ENCODE measurements at regions not wholly inside any gene's neighbourhood (a gene's known extent, or its start where the extent isn't known, plus 50 kb on each side); places are given as distances from the start of the nearest gene placed in this dataset.

- Histone ChIP-seq H3K36me3 (replicated peaks; ENCODE audit: control insufficient read depth, insufficient read depth, low read length) (no peaks in the 10 kb centered on the region), H3K27me3 (ENCODE audit: control insufficient read depth, insufficient read depth, low read length) (no peaks in the 10 kb centered on the region), H3K4me3 (ENCODE audit: insufficient read depth, low read depth, low read length) (no peak overlapping the region)
- no peak for DNase-seq
Observed at GRCh38 chr11:92703449-92703830, 266.0 kb upstream of the MTNR1B start.

- H3K4me3 ChIP-seq (ENCODE audit: insufficient read depth, low read depth, low read length), result no peak overlapping the region
- no peaks in the 10 kb centered on the region for H3K36me3 ChIP-seq (replicated peaks; ENCODE audit: control insufficient read depth, insufficient read depth, low read length)
- no peak for DNase-seq
- no peaks in the 10 kb centered on the region for H3K27me3 ChIP-seq (ENCODE audit: control insufficient read depth, insufficient read depth, low read length)
Observed at GRCh38 chr11:92707173-92707619, 262.3 kb upstream of the MTNR1B start.

GRCh38 chr11:92707665-92708064, 261.8 kb upstream of the MTNR1B start:
- no peak for DNase-seq
- H3K4me3 ChIP-seq (ENCODE audit: insufficient read depth, low read depth, low read length), result no peak overlapping the region
- no peaks in the 10 kb centered on the region for H3K27me3 ChIP-seq (ENCODE audit: control insufficient read depth, insufficient read depth, low read length)
- no peaks in the 10 kb centered on the region for H3K36me3 ChIP-seq (replicated peaks; ENCODE audit: control insufficient read depth, insufficient read depth, low read length)

- Histone ChIP-seq H3K27me3 (ENCODE audit: control insufficient read depth, insufficient read depth, low read length) (no peaks in the 10 kb centered on the region), H3K36me3 (replicated peaks; ENCODE audit: control insufficient read depth, insufficient read depth, low read length) (no peaks in the 10 kb centered on the region), H3K4me3 (ENCODE audit: insufficient read depth, low read depth, low read length) (no peak overlapping the region)
- peak; percentile 2 for DNase-seq
Observed at GRCh38 chr11:92709329-92709728, 260.1 kb upstream of the MTNR1B start.

- no peaks in the 10 kb centered on the region for H3K36me3 ChIP-seq (replicated peaks; ENCODE audit: control insufficient read depth, insufficient read depth, low read length)
- H3K27me3 ChIP-seq (ENCODE audit: control insufficient read depth, insufficient read depth, low read length), result no peaks in the 10 kb centered on the region
- no peak for DNase-seq
- H3K4me3 ChIP-seq (ENCODE audit: insufficient read depth, low read depth, low read length), result no peak overlapping the region
Observed at GRCh38 chr11:92711926-92712325, 257.5 kb upstream of the MTNR1B start.

DNA sequence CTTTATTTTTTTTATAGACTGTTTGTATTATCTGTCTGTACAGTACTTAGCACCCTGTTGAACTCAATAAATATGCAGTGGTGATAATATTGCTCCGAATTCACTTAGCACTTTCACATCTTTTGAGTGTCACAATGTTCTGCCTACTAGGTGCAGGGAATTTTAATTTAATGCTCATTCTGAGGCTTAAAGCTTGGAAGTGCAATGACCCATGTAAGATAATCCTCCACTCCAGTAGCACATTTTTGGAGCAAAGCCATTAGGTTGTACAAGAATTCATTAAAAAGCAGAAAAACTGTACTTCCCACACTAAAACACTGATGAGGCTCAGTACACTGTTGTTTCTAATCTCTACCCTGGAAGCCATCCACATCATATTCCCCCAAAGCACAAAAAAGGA, 255.3 kb upstream of the MTNR1B start:
- DNase-seq, result no peak
- Histone ChIP-seq H3K4me3 (ENCODE audit: insufficient read depth, low read depth, low read length) (no peak overlapping the region), H3K36me3 (replicated peaks; ENCODE audit: control insufficient read depth, insufficient read depth, low read length) (no peaks in the 10 kb centered on the region), H3K27me3 (ENCODE audit: control insufficient read depth, insufficient read depth, low read length) (no peaks in the 10 kb centered on the region)

DNA sequence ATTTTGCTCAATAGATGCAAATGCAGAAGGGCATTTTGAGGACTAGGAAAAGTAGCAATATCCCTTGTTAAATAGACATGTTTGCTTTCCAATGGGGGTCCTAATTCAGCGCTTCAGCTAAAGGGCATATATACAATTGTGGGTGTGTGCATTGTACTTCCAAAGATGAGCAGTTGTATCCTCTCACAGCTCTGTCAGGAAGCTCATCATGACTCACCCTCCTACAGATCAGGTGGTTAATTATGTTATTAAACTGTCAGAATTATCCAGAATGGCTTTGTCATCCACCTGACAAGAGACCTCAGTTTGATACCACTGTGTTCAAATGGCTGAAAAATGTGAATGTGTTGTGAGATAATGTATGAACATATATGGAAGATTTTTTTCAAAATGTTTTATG, 252.2 kb upstream of the MTNR1B start:
- Histone ChIP-seq H3K36me3 (replicated peaks; ENCODE audit: control insufficient read depth, insufficient read depth, low read length) (no peaks in the 10 kb centered on the region), H3K4me3 (ENCODE audit: insufficient read depth, low read depth, low read length) (no peak overlapping the region), H3K27me3 (ENCODE audit: control insufficient read depth, insufficient read depth, low read length) (no peaks in the 10 kb centered on the region)
- DNase-seq, result no peak

DNA sequence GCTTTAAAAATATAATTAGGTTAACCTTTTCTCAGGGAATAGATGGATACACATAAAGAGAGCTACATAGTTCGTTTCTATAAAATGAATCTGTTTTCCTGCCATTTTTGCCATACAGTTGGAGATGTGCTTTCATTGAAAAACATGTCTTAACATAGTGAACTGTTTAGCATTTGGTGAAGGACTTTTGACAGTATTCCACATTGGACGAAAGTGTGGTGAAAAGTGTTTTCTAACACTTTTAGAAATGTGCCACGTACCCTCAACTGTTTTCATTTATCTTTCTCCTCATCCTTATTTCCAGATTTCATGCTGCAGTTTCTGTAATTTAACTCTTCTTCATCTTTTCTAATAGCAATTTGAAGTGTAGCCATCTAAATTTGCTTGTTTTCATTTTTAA, 249.1 kb upstream of the MTNR1B start:
- no peaks in the 10 kb centered on the region for H3K27me3 ChIP-seq (ENCODE audit: control insufficient read depth, insufficient read depth, low read length)
- DNase-seq, result no peak
- H3K4me3 ChIP-seq (ENCODE audit: insufficient read depth, low read depth, low read length), result no peak overlapping the region
- H3K36me3 ChIP-seq (replicated peaks; ENCODE audit: control insufficient read depth, insufficient read depth, low read length), result no peaks in the 10 kb centered on the region

DNA sequence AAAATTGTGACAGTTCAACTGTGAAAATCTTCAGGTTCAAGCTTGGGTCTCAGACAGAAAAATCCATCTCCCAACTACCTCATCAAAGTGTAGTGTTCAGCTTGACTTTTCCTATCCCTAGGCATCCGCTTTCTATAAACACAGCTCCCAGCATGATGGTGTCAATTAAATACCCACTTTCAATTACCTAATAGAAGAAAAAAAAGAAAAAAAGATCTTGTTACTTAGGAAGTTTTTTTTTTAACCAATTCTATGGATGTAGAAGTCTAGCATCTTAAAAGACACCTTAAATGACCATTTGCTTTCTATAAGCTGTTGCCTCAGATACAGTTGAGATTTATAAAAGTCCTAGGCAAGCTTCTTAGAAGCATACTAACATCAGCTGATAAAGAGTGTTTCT, 244.1 kb upstream of the MTNR1B start:
- no peaks in the 10 kb centered on the region for H3K27me3 ChIP-seq (ENCODE audit: control insufficient read depth, insufficient read depth, low read length)
- no peaks in the 10 kb centered on the region for H3K36me3 ChIP-seq (replicated peaks; ENCODE audit: control insufficient read depth, insufficient read depth, low read length)
- DNase-seq, result no peak
- H3K4me3 ChIP-seq (ENCODE audit: insufficient read depth, low read depth, low read length), result no peak overlapping the region

DNA sequence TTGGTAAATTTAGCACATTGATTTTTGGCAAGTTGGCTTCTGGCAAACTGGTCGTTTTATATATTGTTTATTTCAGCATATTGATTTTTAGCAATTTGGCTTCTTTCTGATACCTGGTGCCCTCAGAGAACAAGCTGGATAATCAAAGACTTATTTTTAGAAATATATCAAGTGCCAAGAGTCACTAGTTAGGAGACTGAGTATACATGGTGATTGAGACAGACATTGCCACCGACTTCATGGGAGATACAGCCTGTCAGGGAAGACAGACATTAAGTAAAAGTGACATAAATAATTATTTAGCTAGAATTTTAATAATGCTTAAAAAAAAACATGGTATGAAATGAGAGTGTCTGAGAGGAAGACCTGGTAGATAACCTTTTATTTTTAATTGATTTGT, 242.3 kb upstream of the MTNR1B start:
- no peaks in the 10 kb centered on the region for H3K36me3 ChIP-seq (replicated peaks; ENCODE audit: control insufficient read depth, insufficient read depth, low read length)
- no peak overlapping the region for H3K4me3 ChIP-seq (ENCODE audit: insufficient read depth, low read depth, low read length)
- DNase-seq, result no peak
- H3K27me3 ChIP-seq (ENCODE audit: control insufficient read depth, insufficient read depth, low read length), result no peaks in the 10 kb centered on the region

DNA sequence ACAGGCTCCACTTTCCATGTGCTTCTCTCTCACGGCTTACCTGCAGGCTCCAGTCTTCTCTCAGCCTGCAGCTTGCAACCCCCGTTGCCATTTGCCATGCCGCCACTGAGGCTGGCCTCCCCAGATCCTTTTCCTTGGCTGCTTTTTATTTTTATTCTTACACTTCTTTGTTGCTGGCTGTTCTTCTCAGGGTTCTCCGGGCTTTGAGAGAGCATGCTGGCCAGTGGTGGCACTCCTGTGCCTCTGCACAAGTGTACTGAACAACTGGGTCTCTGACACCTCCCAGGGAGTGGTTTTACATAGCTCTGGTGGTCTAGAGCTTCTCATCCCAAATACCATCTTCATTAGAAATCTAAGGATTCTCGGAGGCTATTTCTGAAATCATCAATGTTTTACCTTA, 241.7 kb upstream of the MTNR1B start:
- H3K27me3 ChIP-seq (ENCODE audit: control insufficient read depth, insufficient read depth, low read length), result no peaks in the 10 kb centered on the region
- H3K4me3 ChIP-seq (ENCODE audit: insufficient read depth, low read depth, low read length), result no peak overlapping the region
- H3K36me3 ChIP-seq (replicated peaks; ENCODE audit: control insufficient read depth, insufficient read depth, low read length), result no peaks in the 10 kb centered on the region
- DNase-seq, result no peak

DNA sequence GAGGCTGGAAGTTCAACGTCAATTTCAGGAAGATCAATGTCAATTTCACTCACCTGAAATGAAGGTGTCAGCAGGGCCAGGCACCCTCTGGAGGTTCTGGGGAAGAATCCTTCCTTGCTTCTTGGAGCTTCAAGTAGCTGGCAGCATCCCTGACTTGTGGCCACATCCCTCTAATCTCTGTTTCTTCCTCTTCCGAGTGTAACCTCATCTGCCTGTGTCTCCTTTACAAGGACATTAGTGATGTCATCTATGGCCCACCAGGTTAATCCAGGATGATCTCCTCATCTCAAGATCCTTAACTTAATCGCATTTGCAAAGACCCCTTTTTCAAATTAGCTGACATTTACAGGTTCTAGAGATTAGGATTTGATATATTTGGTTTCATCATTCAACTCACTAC, 240.8 kb upstream of the MTNR1B start:
- Histone ChIP-seq H3K4me3 (ENCODE audit: insufficient read depth, low read depth, low read length) (no peak overlapping the region), H3K27me3 (ENCODE audit: control insufficient read depth, insufficient read depth, low read length) (no peaks in the 10 kb centered on the region), H3K36me3 (replicated peaks; ENCODE audit: control insufficient read depth, insufficient read depth, low read length) (no peaks in the 10 kb centered on the region)
- DNase-seq, result no peak

DNA sequence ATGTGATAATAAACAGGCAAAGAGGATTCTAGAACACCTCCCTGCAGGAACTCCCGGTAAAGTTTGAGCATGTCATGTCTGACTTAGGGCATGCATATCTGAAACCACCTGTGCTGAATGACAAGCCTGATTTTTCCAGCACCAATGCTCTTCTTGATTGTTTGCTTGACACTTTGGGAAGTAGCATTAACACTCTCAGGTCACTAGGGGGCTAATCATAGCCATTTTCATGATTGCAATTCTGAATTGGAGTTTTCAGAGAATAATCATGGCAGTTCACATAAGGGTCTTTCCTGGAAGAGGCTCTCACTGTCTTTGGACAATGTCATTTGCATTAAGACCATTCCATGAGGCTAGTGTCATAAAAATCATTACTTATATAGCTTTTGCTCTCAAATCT, 234.4 kb upstream of the MTNR1B start:
- peak; percentile 31 for DNase-seq
- Histone ChIP-seq H3K4me3 (ENCODE audit: insufficient read depth, low read depth, low read length) (no peak overlapping the region), H3K27me3 (ENCODE audit: control insufficient read depth, insufficient read depth, low read length) (no peaks in the 10 kb centered on the region), H3K36me3 (replicated peaks; ENCODE audit: control insufficient read depth, insufficient read depth, low read length) (no peaks in the 10 kb centered on the region)

DNA sequence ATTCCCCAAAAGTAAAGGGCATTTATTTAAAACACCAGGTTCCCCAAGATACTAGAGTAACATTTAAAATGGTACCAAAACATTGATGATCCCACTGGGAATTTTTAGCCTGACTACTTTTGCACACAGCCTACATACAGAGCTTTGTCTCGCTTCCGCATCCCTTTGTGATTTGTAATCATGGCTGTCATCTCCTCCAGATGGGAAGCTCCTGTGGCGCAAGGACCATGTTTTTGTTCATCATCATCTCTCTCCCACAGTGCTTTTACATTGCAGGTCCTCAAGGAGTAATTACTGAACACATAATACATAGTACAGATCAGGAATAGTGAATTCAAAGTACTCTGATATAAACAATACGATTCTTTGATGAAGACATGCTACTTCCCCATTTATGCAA, 231.2 kb upstream of the MTNR1B start:
- Histone ChIP-seq H3K4me3 (ENCODE audit: insufficient read depth, low read depth, low read length) (no peak overlapping the region), H3K36me3 (replicated peaks; ENCODE audit: control insufficient read depth, insufficient read depth, low read length) (no peaks in the 10 kb centered on the region), H3K27me3 (ENCODE audit: control insufficient read depth, insufficient read depth, low read length) (no peaks in the 10 kb centered on the region)
- no peak for DNase-seq

GRCh38 chr11:92739041-92739440, 230.4 kb upstream of the MTNR1B start:
- H3K4me3 ChIP-seq (ENCODE audit: insufficient read depth, low read depth, low read length), result no peak overlapping the region
- no peak for DNase-seq
- H3K27me3 ChIP-seq (ENCODE audit: control insufficient read depth, insufficient read depth, low read length), result no peaks in the 10 kb centered on the region
- H3K36me3 ChIP-seq (replicated peaks; ENCODE audit: control insufficient read depth, insufficient read depth, low read length), result no peaks in the 10 kb centered on the region

GRCh38 chr11:92739491-92739890, 230.0 kb upstream of the MTNR1B start:
- Histone ChIP-seq H3K4me3 (ENCODE audit: insufficient read depth, low read depth, low read length) (no peak overlapping the region), H3K36me3 (replicated peaks; ENCODE audit: control insufficient read depth, insufficient read depth, low read length) (no peaks in the 10 kb centered on the region), H3K27me3 (ENCODE audit: control insufficient read depth, insufficient read depth, low read length) (no peaks in the 10 kb centered on the region)
- DNase-seq, result no peak

Measured in H7 (cell line).